ENCODE measurements at regions not wholly inside any gene's neighbourhood (a gene's known extent, or its start where the extent isn't known, plus 50 kb on each side); places are given as distances from the start of the nearest gene placed in this dataset.

- Mint-ChIP-seq H3K27me3 (peaks cover 6 to 16% of the 10 kb centered on the region in 2 donors), H3K27ac (no peak overlapping the region), H3K4me1 (ENCODE audit: low read depth in 2 of 2) (no peaks in the 10 kb centered on the region), H3K9me3 (no peaks in the 10 kb centered on the region), H3K4me3 (no peak overlapping the region), H3K36me3 (no peaks in the 10 kb centered on the region)
- ATAC-seq (no peak), DNase-seq (ENCODE audit: low spot score) (no peak)
Observed at GRCh38 chr16:5383737-5384136, 286.1 kb upstream of the EEF2KMT start.

GRCh38 chr16:5382484-5382883 is 284.9 kb upstream of the EEF2KMT start:
- Mint-ChIP-seq H3K4me1 (ENCODE audit: low read depth in 2 of 2) (no peaks in the 10 kb centered on the region), H3K27ac (no peak overlapping the region), H3K9me3 (no peaks in the 10 kb centered on the region), H3K4me3 (no peak overlapping the region), H3K36me3 (no peaks in the 10 kb centered on the region), H3K27me3 (peaks cover 4 to 12% of the 10 kb centered on the region in 2 donors)
- DNase-seq (ENCODE audit: low spot score) (no peak), ATAC-seq (no peak)

DNA sequence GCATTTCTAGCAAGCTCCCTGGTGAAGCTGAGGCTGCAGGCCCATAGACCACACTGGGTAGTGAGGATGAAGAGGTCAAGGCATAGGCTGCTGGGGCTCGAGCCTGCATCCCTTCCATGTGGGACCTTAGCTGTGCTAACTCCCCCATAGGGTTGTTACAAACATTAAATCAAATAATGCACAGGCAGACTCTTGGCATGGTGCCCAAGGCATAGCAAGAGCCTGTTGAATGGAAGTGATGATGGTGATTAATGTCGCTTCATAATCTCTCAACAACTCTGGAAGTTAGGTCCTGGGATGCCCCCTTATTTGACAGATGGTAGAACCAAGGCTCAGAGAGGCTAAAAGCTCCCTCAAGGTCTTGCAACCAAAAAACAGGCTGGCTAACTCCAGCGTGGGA is 283.9 kb upstream of the EEF2KMT start:
- DNase-seq (ENCODE audit: low spot score) = no peak
- no peak for ATAC-seq
- no peak overlapping the region for H3K27ac Mint-ChIP-seq
- H3K4me1 Mint-ChIP-seq (ENCODE audit: low read depth in 2 of 2) = no peaks in the 10 kb centered on the region
- no peak overlapping the region for H3K4me3 Mint-ChIP-seq
- H3K36me3 Mint-ChIP-seq = no peaks in the 10 kb centered on the region
- H3K27me3 Mint-ChIP-seq = peaks cover 7 to 12% of the 10 kb centered on the region in 2 donors
- no peaks in the 10 kb centered on the region for H3K9me3 Mint-ChIP-seq

DNA sequence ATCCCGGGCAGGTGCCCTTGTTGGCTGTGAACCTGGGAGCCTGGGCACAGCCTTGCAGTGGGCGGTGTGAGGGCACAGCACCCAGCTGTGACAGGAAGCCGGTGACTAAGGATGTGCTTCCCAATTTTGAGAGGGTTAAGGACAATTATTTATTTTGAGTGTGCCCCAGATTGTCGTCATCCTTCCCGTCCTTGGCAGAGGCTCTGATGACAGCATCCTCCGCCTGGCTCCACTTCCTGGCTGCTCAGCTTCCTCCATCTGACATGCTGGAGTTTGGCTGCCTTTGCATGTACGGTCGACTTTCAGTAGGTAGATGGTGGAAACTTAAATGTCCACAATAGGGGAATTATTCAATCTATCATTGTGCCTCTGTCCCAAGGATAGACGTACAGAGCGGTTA is 282.4 kb upstream of the EEF2KMT start:
- H3K27ac Mint-ChIP-seq = no peak overlapping the region
- H3K4me3 Mint-ChIP-seq = no peak overlapping the region
- no peaks in the 10 kb centered on the region for H3K4me1 Mint-ChIP-seq (ENCODE audit: low read depth in 2 of 2)
- peaks cover 7 to 20% of the 10 kb centered on the region in 2 donors for H3K27me3 Mint-ChIP-seq
- DNase-seq (ENCODE audit: low spot score) (no peak), ATAC-seq (no peak)
- H3K36me3 Mint-ChIP-seq = no peaks in the 10 kb centered on the region
- H3K9me3 Mint-ChIP-seq = no peaks in the 10 kb centered on the region

DNA sequence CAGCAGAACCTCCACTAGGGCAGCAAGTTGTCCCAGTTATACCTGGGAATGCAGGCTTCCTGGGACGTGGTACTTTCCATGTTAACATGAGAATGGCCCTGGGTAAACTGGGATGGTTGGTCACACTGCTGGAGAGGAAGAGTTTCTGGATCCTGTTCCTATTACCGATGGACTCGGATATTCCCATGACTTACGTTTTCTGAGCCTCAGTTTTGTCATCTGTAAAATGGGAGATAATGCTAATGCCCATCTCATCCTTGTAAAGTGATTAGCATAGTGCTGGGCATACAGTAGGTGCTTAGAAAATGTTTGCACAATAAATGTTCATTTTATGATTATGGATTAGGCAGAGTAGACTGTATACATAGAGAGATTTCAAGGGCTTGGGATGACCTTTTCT is 280.9 kb upstream of the EEF2KMT start:
- ATAC-seq (no peak), DNase-seq (ENCODE audit: low spot score) (no peak)
- no peaks in the 10 kb centered on the region for H3K36me3 Mint-ChIP-seq
- no peak overlapping the region for H3K27ac Mint-ChIP-seq
- H3K4me3 Mint-ChIP-seq = no peak overlapping the region
- no peaks in the 10 kb centered on the region for H3K4me1 Mint-ChIP-seq (ENCODE audit: low read depth in 2 of 2)
- H3K27me3 Mint-ChIP-seq = peaks cover 0 to 19% of the 10 kb centered on the region in 2 donors
- H3K9me3 Mint-ChIP-seq = no peaks in the 10 kb centered on the region

DNA sequence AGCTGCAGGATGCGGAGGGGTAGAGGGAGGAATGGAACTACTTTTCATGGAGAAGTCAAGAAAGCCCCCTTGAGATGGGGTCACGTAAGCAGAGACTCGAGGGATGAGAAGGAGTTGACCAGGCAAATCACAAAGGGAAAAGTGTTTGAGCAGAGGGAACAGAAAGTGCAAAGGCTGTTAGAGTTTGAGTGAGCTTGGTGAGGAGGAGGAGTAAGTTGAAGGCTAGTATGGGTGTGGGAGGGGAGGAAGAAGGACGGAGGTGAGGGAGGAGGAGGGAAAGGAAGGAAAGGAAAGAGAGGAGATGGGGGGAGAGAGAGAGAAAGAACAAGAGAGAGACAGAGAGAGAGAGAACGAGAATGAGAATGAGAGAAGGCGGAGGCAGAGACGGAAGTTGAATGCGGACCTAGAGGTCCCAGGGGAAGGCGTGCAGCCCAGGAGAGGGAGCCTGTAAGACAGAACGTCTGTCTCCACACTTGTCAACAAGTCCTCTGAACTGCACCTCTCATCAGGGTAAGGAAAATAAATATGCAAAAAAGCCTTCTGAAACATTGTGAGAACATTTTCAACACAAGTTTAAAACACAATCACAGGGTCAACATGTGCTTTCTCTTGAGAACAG is 279.8 kb upstream of the EEF2KMT start:
- Mint-ChIP-seq H3K9me3 (no peaks in the 10 kb centered on the region), H3K4me3 (no peak overlapping the region), H3K27me3 (peaks cover 0 to 22% of the 10 kb centered on the region in 2 donors), H3K27ac (no peak overlapping the region), H3K4me1 (ENCODE audit: low read depth in 2 of 2) (no peaks in the 10 kb centered on the region), H3K36me3 (no peaks in the 10 kb centered on the region)
- ATAC-seq (no peak), DNase-seq (ENCODE audit: low spot score) (no peak)

GRCh38 chr16:5374184-5374583 is 276.6 kb upstream of the EEF2KMT start:
- Mint-ChIP-seq H3K9me3 (no peaks in the 10 kb centered on the region), H3K4me3 (no peak overlapping the region)

DNA sequence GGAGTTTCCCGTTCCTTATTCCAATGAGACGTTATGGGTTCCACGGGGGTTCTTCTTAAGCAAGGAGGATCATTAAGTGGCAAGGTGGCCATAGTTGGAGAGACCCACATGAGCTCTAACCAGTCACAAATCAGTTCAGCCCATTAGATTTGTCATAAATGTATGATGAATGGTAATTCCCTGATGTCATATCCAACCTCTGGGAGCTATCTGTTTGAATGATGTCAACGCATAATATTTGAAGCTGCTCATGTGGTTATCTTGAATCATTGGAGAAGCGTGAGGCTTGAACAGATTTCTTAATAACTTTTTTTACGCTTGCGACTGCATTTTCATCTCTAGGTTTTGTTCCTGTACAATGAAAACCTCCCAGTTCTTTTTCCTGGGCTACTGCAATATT is 270.4 kb upstream of the EEF2KMT start:
- Mint-ChIP-seq H3K27ac (no peak overlapping the region), H3K36me3 (no peaks in the 10 kb centered on the region), H3K4me3 (no peak overlapping the region), H3K9me3 (no peaks in the 10 kb centered on the region), H3K4me1 (ENCODE audit: low read depth in 2 of 2) (no peaks in the 10 kb centered on the region), H3K27me3 (peaks cover 8 to 13% of the 10 kb centered on the region in 2 donors)
- DNase-seq (ENCODE audit: low spot score) (no peak), ATAC-seq (no peak)

More at GRCh38 chr16:5374184-5374583, 276.6 kb upstream of the EEF2KMT start:
- Mint-ChIP-seq H3K27ac (no peak overlapping the region), H3K27me3 (peaks cover 13 to 24% of the 10 kb centered on the region in 2 donors), H3K36me3 (no peaks in the 10 kb centered on the region), H3K4me1 (ENCODE audit: low read depth in 2 of 2) (no peaks in the 10 kb centered on the region)
- DNase-seq (ENCODE audit: low spot score) (no peak), ATAC-seq (no peak)

DNA sequence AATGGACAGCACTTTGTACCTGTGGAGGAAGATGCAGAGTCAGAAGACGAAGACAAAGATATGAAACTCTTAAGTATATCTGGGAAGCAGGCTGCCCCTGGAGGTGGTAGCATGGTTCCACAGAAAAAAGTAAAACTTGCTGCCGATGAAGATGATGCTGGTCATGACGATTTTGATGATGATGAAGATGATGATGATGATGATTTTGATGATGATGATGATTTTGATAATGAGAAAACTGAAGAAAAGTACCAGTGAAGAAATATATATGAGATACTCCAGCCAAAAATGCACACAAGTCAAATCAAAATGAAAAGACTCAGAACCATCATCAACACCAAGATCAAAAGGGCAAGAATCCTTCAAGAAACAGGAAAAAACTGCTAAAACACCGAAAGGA is 268.5 kb upstream of the EEF2KMT start:
- no peaks in the 10 kb centered on the region for H3K36me3 Mint-ChIP-seq
- H3K9me3 Mint-ChIP-seq = no peaks in the 10 kb centered on the region
- no peak overlapping the region for H3K27ac Mint-ChIP-seq

GRCh38 chr16:5364186-5364585 is 266.6 kb upstream of the EEF2KMT start:
- H3K36me3 Mint-ChIP-seq = no peaks in the 10 kb centered on the region
- DNase-seq (ENCODE audit: low spot score) (no peak), ATAC-seq (no peak)
- peaks cover 10 to 13% of the 10 kb centered on the region in 2 donors for H3K27me3 Mint-ChIP-seq
- no peak overlapping the region for H3K4me3 Mint-ChIP-seq
- no peak overlapping the region for H3K27ac Mint-ChIP-seq
- no peaks in the 10 kb centered on the region for H3K9me3 Mint-ChIP-seq
- H3K4me1 Mint-ChIP-seq (ENCODE audit: low read depth in 2 of 2) = no peaks in the 10 kb centered on the region

More for the DNA sequence above, 268.5 kb upstream of the EEF2KMT start:
- no peak for DNase-seq (ENCODE audit: low spot score)
- H3K4me1 Mint-ChIP-seq (ENCODE audit: low read depth in 2 of 2) = no peaks in the 10 kb centered on the region
- no peak overlapping the region for H3K4me3 Mint-ChIP-seq
- H3K27me3 Mint-ChIP-seq = peaks cover 8% of the 10 kb centered on the region in 2 donors
- no peak for ATAC-seq

DNA sequence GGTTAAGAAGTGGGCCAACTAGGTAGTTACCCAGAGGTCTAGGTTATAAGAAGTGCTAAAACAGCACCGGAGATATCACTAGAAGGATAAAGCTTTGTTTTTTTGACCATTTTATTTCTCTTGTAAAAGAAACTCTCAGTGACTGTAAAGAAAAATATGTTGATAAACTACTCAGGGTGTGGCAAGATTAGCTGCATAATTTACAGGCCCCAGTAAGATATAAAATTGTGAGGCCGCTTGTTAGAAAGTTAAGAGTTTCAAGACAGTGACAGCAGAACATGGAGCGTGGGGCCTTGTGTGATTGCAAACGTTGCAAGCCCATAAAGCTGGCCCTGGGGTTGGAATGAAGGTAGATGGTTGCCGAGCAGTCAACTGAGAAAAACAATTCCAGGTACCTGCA is 263.7 kb upstream of the EEF2KMT start:
- H3K4me3 Mint-ChIP-seq = no peak overlapping the region
- H3K27ac Mint-ChIP-seq = no peak overlapping the region
- no peaks in the 10 kb centered on the region for H3K36me3 Mint-ChIP-seq
- H3K9me3 Mint-ChIP-seq = no peaks in the 10 kb centered on the region
- peaks cover 10 to 17% of the 10 kb centered on the region in 2 donors for H3K27me3 Mint-ChIP-seq
- DNase-seq (ENCODE audit: low spot score) (no peak), ATAC-seq (no peak)
- no peaks in the 10 kb centered on the region for H3K4me1 Mint-ChIP-seq (ENCODE audit: low read depth in 2 of 2)

DNA sequence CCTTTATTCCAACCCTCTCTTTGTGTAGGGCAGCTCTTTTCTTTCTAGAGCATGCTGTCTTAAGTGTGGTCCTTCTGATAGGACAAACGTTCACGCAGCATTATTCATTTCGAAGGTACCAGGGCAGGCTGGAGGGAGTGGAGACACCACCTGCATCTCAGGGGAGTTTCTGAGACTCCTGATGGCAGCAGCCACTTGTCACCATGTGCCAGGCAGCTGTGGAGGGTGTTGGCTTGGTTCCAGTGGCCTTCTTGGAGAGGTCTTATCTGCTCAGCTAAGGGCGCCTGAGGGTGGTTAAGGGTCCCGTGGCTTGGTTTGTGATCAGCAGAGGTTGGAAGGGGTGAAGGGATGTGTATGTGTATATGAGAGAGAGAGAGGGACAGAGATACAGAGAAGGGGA is 257.1 kb upstream of the EEF2KMT start:
- Mint-ChIP-seq H3K36me3 (no peaks in the 10 kb centered on the region), H3K4me1 (ENCODE audit: low read depth in 2 of 2) (no peaks in the 10 kb centered on the region), H3K27ac (no peak overlapping the region), H3K9me3 (no peaks in the 10 kb centered on the region), H3K4me3 (no peak overlapping the region), H3K27me3 (peaks cover 7 to 26% of the 10 kb centered on the region in 2 donors)
- no peak for DNase-seq (ENCODE audit: low spot score)
- no peak for ATAC-seq

GRCh38 chr16:5349670-5350517 is 252.3 kb upstream of the EEF2KMT start:
- peaks cover 12 to 27% of the 10 kb centered on the region in 2 donors for H3K27me3 Mint-ChIP-seq
- no peaks in the 10 kb centered on the region for H3K4me1 Mint-ChIP-seq (ENCODE audit: low read depth in 2 of 2)
- H3K27ac Mint-ChIP-seq = no peak overlapping the region

GRCh38 chr16:5349101-5349500 is 251.5 kb upstream of the EEF2KMT start:
- peaks cover 14 to 24% of the 10 kb centered on the region in 2 donors for H3K27me3 Mint-ChIP-seq
- no peaks in the 10 kb centered on the region for H3K4me1 Mint-ChIP-seq (ENCODE audit: low read depth in 2 of 2)
- H3K4me3 Mint-ChIP-seq = no peak overlapping the region
- no peaks in the 10 kb centered on the region for H3K9me3 Mint-ChIP-seq
- H3K36me3 Mint-ChIP-seq = no peaks in the 10 kb centered on the region
- no peak overlapping the region for H3K27ac Mint-ChIP-seq
- DNase-seq (ENCODE audit: low spot score) = no peak
- ATAC-seq = no peak

More at GRCh38 chr16:5349670-5350517, 252.3 kb upstream of the EEF2KMT start:
- no peaks in the 10 kb centered on the region for H3K36me3 Mint-ChIP-seq
- ATAC-seq (no peak), DNase-seq (ENCODE audit: low spot score) (no peak)
- H3K9me3 Mint-ChIP-seq = no peaks in the 10 kb centered on the region
- H3K4me3 Mint-ChIP-seq = no peak overlapping the region
